Retinal pigment epithelial cell (primary cell): ENCODE measurements at regions not wholly inside any gene's neighbourhood (a gene's known extent, or its start where the extent isn't known, plus 50 kb on each side); places are given as distances from the start of the nearest gene placed in this dataset.
A peak's percentile ranks its signal among the peaks of the same experiment; 100 is the strongest.

Source experiments
- DNase-seq: peaks from one replicate; pipeline ENCODE4 v3.0.0-alpha.2; 2010; ENCODE audit warnings: low read depth
- H3K4me3 ChIP-seq: 2 replicates; pipeline ENCODE4 v1.5.1; 2011; ENCODE audit warnings: mild to moderate bottlenecking, low read length, control low read depth, moderate library complexity
- TF ChIP-seq, protein P1 (sequence below): conservative IDR thresholded peaks from 2 replicates; pipeline ENCODE4 v1.5.1; 2011; ENCODE audit warnings: low read depth, low read length, control low read depth, inconsistent platforms

DNA sequence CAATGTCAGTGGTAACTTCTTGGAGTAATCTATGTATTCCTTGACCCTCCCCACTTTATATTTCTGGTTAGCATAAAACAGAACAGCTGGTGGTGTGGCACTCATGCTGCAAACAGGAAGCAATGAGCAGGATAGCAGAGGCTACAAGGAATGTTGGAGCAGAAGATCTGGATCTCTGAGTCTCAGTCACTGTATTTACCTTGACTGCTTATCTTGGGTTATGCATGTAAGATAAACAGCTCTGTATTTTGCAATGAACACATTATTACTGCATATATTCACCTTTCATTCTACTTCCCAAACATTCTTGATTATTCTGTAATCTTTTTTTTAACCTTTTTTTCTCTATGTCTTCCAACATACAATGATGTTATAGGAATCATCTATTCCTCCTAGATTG lies 977.9 kb upstream of the CNTNAP5 start:
- H3K4me3 ChIP-seq, result no peak overlapping the region
- TF ChIP-seq, protein P1, sequence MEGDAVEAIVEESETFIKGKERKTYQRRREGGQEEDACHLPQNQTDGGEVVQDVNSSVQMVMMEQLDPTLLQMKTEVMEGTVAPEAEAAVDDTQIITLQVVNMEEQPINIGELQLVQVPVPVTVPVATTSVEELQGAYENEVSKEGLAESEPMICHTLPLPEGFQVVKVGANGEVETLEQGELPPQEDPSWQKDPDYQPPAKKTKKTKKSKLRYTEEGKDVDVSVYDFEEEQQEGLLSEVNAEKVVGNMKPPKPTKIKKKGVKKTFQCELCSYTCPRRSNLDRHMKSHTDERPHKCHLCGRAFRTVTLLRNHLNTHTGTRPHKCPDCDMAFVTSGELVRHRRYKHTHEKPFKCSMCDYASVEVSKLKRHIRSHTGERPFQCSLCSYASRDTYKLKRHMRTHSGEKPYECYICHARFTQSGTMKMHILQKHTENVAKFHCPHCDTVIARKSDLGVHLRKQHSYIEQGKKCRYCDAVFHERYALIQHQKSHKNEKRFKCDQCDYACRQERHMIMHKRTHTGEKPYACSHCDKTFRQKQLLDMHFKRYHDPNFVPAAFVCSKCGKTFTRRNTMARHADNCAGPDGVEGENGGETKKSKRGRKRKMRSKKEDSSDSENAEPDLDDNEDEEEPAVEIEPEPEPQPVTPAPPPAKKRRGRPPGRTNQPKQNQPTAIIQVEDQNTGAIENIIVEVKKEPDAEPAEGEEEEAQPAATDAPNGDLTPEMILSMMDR, result no peak
- DNase-seq, result no peak

DNA sequence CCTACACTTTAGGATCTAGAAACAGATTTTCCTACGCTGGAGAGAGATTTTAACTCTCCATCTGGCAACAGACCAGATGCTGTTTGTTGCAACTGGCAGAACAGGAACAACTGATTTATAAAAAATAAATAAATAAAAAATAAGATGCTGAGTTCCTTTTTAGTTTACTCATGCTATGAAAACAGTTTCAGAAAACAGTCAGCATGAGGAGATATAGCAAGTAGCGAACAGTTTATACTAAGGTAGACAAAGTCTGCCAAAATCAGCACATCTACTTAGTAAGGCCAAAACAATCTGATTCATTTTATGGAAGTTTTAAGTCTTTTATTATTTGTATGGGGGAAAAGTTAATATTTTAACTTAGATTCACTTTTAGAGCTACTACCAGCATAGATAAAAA lies 974.0 kb upstream of the CNTNAP5 start:
- DNase-seq, result no peak
- TF ChIP-seq, protein P1, result no peak
- no peak overlapping the region for H3K4me3 ChIP-seq

DNA sequence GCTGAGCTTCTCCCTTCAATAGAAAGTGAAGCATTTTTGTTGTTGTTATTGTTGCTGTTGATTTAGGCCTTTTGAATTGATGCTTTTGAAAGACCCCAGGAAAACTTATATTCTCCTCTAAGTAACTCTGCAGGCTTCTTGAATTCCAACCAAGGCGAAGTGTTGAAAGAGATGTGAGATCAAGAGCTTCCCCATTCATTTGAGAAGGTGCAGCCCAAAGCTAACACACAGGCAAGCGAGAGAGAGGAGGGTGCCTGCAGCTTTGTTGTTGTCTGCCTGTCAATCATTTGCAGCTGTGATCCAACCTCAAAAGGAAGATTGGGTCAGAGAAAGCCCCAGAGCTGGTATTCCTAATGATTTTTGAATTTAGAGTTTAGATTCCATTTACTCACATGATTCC lies 963.6 kb upstream of the CNTNAP5 start:
- TF ChIP-seq, protein P1, result no peak
- no peak for DNase-seq
- H3K4me3 ChIP-seq, result no peak overlapping the region

DNA sequence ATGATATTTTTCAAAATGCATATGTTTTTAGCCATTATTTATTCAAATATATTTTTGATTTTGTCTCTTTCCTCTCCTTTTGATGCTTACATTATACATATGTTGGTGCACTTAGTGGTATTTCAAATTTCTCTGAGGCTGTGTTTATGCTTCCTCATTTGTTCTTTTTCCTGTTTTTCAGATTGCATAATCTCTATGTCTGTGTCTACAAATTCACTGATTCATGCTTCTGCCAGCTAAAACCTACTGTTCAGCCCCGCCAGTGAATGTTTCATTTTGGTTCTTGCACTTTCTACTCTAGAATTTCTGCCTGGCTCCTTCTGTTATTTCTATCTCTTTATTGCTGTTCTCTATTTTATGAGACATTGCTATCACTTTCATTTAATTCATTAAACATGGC lies 951.7 kb upstream of the CNTNAP5 start:
- H3K4me3 ChIP-seq, result no peak overlapping the region
- TF ChIP-seq, protein P1, result no peak
- no peak for DNase-seq

DNA sequence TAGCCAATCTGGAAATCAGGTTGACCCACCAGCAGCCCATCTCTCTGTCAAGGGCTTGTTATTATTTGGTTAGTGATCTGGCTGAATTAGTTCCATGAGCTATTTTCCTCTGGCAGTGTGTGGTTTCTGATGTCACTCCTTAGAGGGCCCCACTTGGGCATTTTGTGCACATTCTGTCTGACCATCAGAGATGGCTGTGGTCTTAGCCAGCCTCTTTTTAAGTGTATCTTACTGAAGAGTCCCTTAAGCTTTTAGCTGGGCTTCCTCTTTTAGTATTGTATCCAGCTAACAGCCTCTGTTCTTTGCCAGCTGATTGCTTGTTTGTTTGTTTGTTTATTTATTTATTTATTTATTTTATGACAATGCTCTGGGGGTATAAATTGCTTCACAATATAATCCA lies 951.1 kb upstream of the CNTNAP5 start:
- TF ChIP-seq, protein P1, result no peak
- no peak for DNase-seq
- H3K4me3 ChIP-seq, result no peak overlapping the region

DNA sequence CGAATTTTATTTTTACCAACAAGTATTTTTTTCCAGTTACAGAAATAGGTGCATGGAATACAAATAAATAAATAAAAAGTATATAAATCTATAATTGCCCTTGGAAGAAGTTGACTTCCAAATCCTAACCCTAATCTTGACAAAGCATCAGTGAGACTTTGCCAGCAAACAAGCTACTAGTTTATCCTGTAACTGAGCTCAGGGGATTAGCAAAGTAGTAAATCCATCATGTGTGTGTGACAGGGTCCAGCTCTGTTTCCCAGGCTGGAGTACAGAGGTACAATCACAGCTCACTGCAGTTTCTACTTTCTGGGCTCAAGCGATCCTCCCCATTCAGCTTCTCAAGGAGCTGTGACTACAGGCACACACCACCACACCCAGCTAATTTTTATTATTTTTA lies 948.0 kb upstream of the CNTNAP5 start:
- TF ChIP-seq, protein P1, result no peak
- DNase-seq, result peak; percentile 81

DNA sequence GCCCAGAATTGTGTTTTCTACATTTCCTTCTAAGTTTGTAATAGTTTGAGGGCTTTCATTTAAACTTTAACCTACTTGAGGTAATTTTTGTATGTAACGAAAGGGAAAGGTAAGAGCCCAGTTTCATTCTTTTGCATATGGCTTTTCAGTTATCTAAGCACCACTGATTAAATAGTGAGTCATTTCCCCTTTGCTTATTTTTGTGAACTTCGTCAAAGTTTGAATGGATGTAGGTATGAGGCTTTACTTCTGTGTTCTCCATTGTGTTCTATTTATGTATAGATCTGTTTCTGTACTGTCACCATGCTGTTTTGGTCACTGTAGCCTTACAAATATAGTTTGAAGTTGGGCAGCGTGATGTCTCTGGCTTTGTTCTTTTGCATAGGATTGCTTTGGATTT lies 944.8 kb upstream of the CNTNAP5 start:
- DNase-seq, result no peak
- TF ChIP-seq, protein P1, result no peak
- no peak overlapping the region for H3K4me3 ChIP-seq

More for the DNA sequence above, 948.0 kb upstream of the CNTNAP5 start:
- no peak overlapping the region for H3K4me3 ChIP-seq
